Embryonic facial prominence (tissue), 1 donor: ENCODE measurements at regions not wholly inside any gene's neighbourhood (a gene's known extent, or its start where the extent isn't known, plus 50 kb on each side); places are given as distances from the start of the nearest gene placed in this dataset.

Experiments
- DNase-seq: peaks from one replicate; pipeline ENCODE4 v3.0.0-alpha.2; 2016; ENCODE audit errors: extremely low spot score

GRCh38 chr9:87280421-87280820, 217.2 kb upstream of the DAPK1 start:
- DNase-seq: no peak

- DNase-seq: no peak
Measured at GRCh38 chr9:87282538-87282937, 215.1 kb upstream of the DAPK1 start.

GRCh38 chr9:87283585-87283984, 214.1 kb upstream of the DAPK1 start:
- DNase-seq: no peak

- no peak for DNase-seq
Measured at GRCh38 chr9:87285183-87285850, 212.3 kb upstream of the DAPK1 start.

- DNase-seq: no peak
Measured at GRCh38 chr9:87286506-87286905, 211.2 kb upstream of the DAPK1 start.

GRCh38 chr9:87290241-87291052, 207.2 kb upstream of the DAPK1 start:
- no peak for DNase-seq

GRCh38 chr9:87292449-87293191, 205.0 kb upstream of the DAPK1 start:
- DNase-seq: no peak

GRCh38 chr9:87294126-87294525, 203.5 kb upstream of the DAPK1 start:
- no peak for DNase-seq

- no peak for DNase-seq
Measured at GRCh38 chr9:87300915-87301314, 196.8 kb upstream of the DAPK1 start.

- DNase-seq: no peak
Measured at GRCh38 chr9:87301371-87301770, 196.3 kb upstream of the DAPK1 start.

GRCh38 chr9:87305151-87305550, 192.5 kb upstream of the DAPK1 start:
- DNase-seq: no peak

- no peak for DNase-seq
Measured at GRCh38 chr9:87306006-87306405, 191.7 kb upstream of the DAPK1 start.

- no peak for DNase-seq
Measured at GRCh38 chr9:87307848-87308247, 189.8 kb upstream of the DAPK1 start.

- DNase-seq: no peak
Measured at GRCh38 chr9:87309236-87309635, 188.4 kb upstream of the DAPK1 start.

GRCh38 chr9:87310827-87311523, 186.7 kb upstream of the DAPK1 start:
- no peak for DNase-seq

GRCh38 chr9:87319656-87320055, 178.0 kb upstream of the DAPK1 start:
- DNase-seq: no peak

- no peak for DNase-seq
Measured at GRCh38 chr9:87320146-87320884, 177.4 kb upstream of the DAPK1 start.

- no peak for DNase-seq
Measured at GRCh38 chr9:87322840-87323635, 174.6 kb upstream of the DAPK1 start.

- DNase-seq: no peak
Measured at GRCh38 chr9:87323928-87324327, 173.7 kb upstream of the DAPK1 start.

- peak; percentile 76 for DNase-seq
Measured at GRCh38 chr9:87324613-87325194, 173.0 kb upstream of the DAPK1 start.
